SK-N-SH (cell line): ENCODE measurements at regions not wholly inside any gene's neighbourhood (a gene's known extent, or its start where the extent isn't known, plus 50 kb on each side); places are given as distances from the start of the nearest gene placed in this dataset.

ENCODE experiments used
- CTCF ChIA-PET: fragments of 300-600, 350-600 bp; formaldehyde crosslinking; extraction: SDS; loops from one replicate; lab custom pipeline; 2021; lab: Yijun Ruan, JAX
- POLR2A ChIA-PET: fragments of 350-600 bp; sonication (Branson Sonifier 250); formaldehyde crosslinking; extraction: SDS; loops from one replicate; lab custom pipeline; 2020; ENCODE audit warnings: antibody characterized with exemption, inconsistent platforms; lab: Yijun Ruan, JAX
- DNase-seq: peaks from one replicate; pipeline ENCODE4 v3.0.0; 2012
- H2AFZ ChIP-seq: fragments of 200-600 bp; sonication (generic); 2 replicates; pipeline ENCODE4 v1.8.1; 2016; ENCODE audit warnings: antibody characterized with exemption, mild to moderate bottlenecking, low read depth
- H3F3A ChIP-seq: fragments of 200-600 bp; sonication (generic); replicated peaks from 2 replicates; pipeline ENCODE3; 2016; ENCODE audit warnings: antibody characterized with exemption, mild to moderate bottlenecking; ENCODE audit not compliant: insufficient read depth
- H3K27ac ChIP-seq, 2 experiments: fragments of 200-500 bp in 1 of 2; fragments of 200-600 bp in 1 of 2; sonication (Bioruptor generic) in 1 of 2; sonication (generic), shearing (Covaris generic) in 1 of 2; 2 replicates each; pipeline versions ENCODE4 v1.5.1 to v1.6.1; 2014 to 2016; ENCODE audit warnings: low read depth in 2 of 2, inconsistent platforms in 1 of 2, low read length in 1 of 2, mild to moderate bottlenecking in 1 of 2, mixed read lengths in 1 of 2
- H3K27me3 ChIP-seq: fragments of 200-600 bp; sonication (generic), shearing (Covaris generic); 2 replicates; pipeline ENCODE4 v1.6.1; 2016; ENCODE audit warnings: mixed run types; ENCODE audit not compliant: insufficient read depth
- H3K36me3 ChIP-seq, 2 experiments: fragments of 200-500 bp in 1 of 2; fragments of 200-600 bp in 1 of 2; sonication (Bioruptor generic) in 1 of 2; sonication (generic) in 1 of 2; replicated peaks in 1 of 2; 2 replicates each; pipeline versions ENCODE3 to v1.5.1; 2014 to 2016; ENCODE audit warnings: low read length in 1 of 2, mild to moderate bottlenecking in 1 of 2; ENCODE audit not compliant: insufficient read depth in 2 of 2, control insufficient read depth in 1 of 2
- H3K4me1 ChIP-seq, 2 experiments: fragments of 200-500 bp in 1 of 2; fragments of 200-600 bp in 1 of 2; sonication (Bioruptor generic) in 1 of 2; sonication (generic), shearing (Covaris generic) in 1 of 2; 2 replicates each; pipeline versions ENCODE4 v1.5.1 to v1.6.1; 2014 to 2016; ENCODE audit warnings: low read depth in 1 of 2, low read length in 1 of 2, mixed run types in 1 of 2; ENCODE audit not compliant: insufficient read depth in 2 of 2, control insufficient read depth in 1 of 2
- H3K4me2 ChIP-seq: fragments of 200-600 bp; sonication (generic), shearing (Covaris generic); 2 replicates; pipeline ENCODE4 v1.6.1; 2017; ENCODE audit warnings: mixed run types
- H3K4me3 ChIP-seq, 2 experiments: fragments of 200-500 bp in 1 of 2; fragments of 200-600 bp in 1 of 2; sonication (Bioruptor generic) in 1 of 2; sonication (generic), shearing (Covaris generic) in 1 of 2; 2 replicates each; pipeline versions ENCODE4 v1.5.1 to v1.8.1; 2014 to 2016; ENCODE audit warnings: low read depth in 2 of 2, inconsistent platforms in 1 of 2, low read length in 1 of 2, mild to moderate bottlenecking in 1 of 2, mixed read lengths in 1 of 2, moderate library complexity in 1 of 2
- H3K79me2 ChIP-seq: fragments of 200-600 bp; sonication (generic); 2 replicates; pipeline ENCODE4 v1.8.1; 2017; ENCODE audit warnings: mild to moderate bottlenecking; ENCODE audit not compliant: insufficient read depth
- H3K9ac ChIP-seq: fragments of 200-600 bp; sonication (generic); 2 replicates; pipeline ENCODE4 v1.6.1; 2017; ENCODE audit warnings: mixed run types
- H3K9me2 ChIP-seq: fragments of 200-600 bp; sonication (generic); 2 replicates; pipeline ENCODE4 v1.6.1; 2017; ENCODE audit warnings: mixed run types
- H3K9me3 ChIP-seq: fragments of 200-600 bp; sonication (generic); 2 replicates; pipeline ENCODE4 v1.6.1; 2017; ENCODE audit warnings: mixed run types, mild to moderate bottlenecking, moderate library complexity
- H4K20me1 ChIP-seq: fragments of 200-600 bp; sonication (generic); 2 replicates; pipeline ENCODE4 v1.6.1; 2017; ENCODE audit warnings: mild to moderate bottlenecking, mixed run types; ENCODE audit not compliant: insufficient read depth
- CTCF ChIP-seq: fragments of 200-600 bp; sonication (generic); IDR thresholded peaks from 2 replicates; pipeline ENCODE4 v1.6.1; 2017; ENCODE audit warnings: antibody characterized with exemption, mild to moderate bottlenecking, moderate library complexity
- ELF1 ChIP-seq: IDR thresholded peaks from 2 replicates; pipeline ENCODE4 v1.4.0; 2012
- FOXJ3 ChIP-seq: sonication (generic); formaldehyde crosslinking; IDR thresholded peaks from 2 replicates; pipeline ENCODE4 v1.5.1; 2020; ENCODE audit warnings: mild to moderate bottlenecking, missing genetic modification reagents
- FOXM1 ChIP-seq: IDR thresholded peaks from 2 replicates; pipeline ENCODE4 v1.4.0; 2012; ENCODE audit warnings: low read depth, mild to moderate bottlenecking
- GABPA ChIP-seq: IDR thresholded peaks from 2 replicates; pipeline ENCODE4 v1.4.0; 2012; ENCODE audit warnings: low read depth, mild to moderate bottlenecking
- GATA2 ChIP-seq: sonication (generic); formaldehyde crosslinking; IDR thresholded peaks from 2 replicates; pipeline ENCODE4 v1.5.0; 2020; ENCODE audit warnings: mild to moderate bottlenecking, missing genetic modification reagents
- MAX ChIP-seq: IDR thresholded peaks from 2 replicates; pipeline ENCODE4 v1.4.0; 2012; ENCODE audit warnings: low read depth
- MEF2A ChIP-seq: IDR thresholded peaks from 2 replicates; pipeline ENCODE4 v1.4.0; 2012; ENCODE audit warnings: low read depth, borderline replicate concordance
- MXI1 ChIP-seq: IDR thresholded peaks from 2 replicates; pipeline ENCODE4 v1.6.1; 2012; ENCODE audit warnings: mild to moderate bottlenecking, low read depth, low read length, improper control_type of control experiment
- NFIC ChIP-seq: IDR thresholded peaks from 2 replicates; pipeline ENCODE4 v1.4.0; 2012; ENCODE audit warnings: borderline replicate concordance
- NRF1 ChIP-seq: IDR thresholded peaks from 2 replicates; pipeline ENCODE4 v1.6.1; 2012; ENCODE audit warnings: low read depth, mild to moderate bottlenecking, low read length
- POLR2AphosphoS5 ChIP-seq: IDR thresholded peaks from 2 replicates; pipeline ENCODE4 v1.6.1; 2012; ENCODE audit warnings: low read depth, low read length
- RAD21 ChIP-seq: IDR thresholded peaks from 2 replicates; pipeline ENCODE4 v1.6.1; 2012; ENCODE audit warnings: mild to moderate bottlenecking, low read length
- RCOR1 ChIP-seq: fragments of 150-350 bp; IDR thresholded peaks from 2 replicates; pipeline ENCODE4 v1.6.1; 2017; ENCODE audit warnings: antibody characterized with exemption, low read length
- RFX5 ChIP-seq: IDR thresholded peaks from 2 replicates; pipeline ENCODE4 v1.6.1; 2012; ENCODE audit warnings: mild to moderate bottlenecking, improper control_type of control experiment, low read length
- RXRA ChIP-seq: IDR thresholded peaks from 2 replicates; pipeline ENCODE4 v1.4.0; 2012; ENCODE audit warnings: low read depth, mild to moderate bottlenecking, borderline replicate concordance
- SIN3A ChIP-seq: IDR thresholded peaks from 2 replicates; pipeline ENCODE4 v1.6.1; 2012; ENCODE audit warnings: low read depth, mild to moderate bottlenecking, low read length, moderate library complexity, borderline replicate concordance
- SMC3 ChIP-seq: IDR thresholded peaks from 2 replicates; pipeline ENCODE4 v1.6.1; 2012; ENCODE audit warnings: low read depth, low read length, improper control_type of control experiment
- TAF1 ChIP-seq: IDR thresholded peaks from 2 replicates; pipeline ENCODE4 v1.6.1; 2012; ENCODE audit warnings: low read depth, mild to moderate bottlenecking, low read length, moderate library complexity, borderline replicate concordance
- TCF12 ChIP-seq: IDR thresholded peaks from 2 replicates; pipeline ENCODE4 v1.4.0; 2012
- USF2 ChIP-seq: fragments of 150-350 bp; IDR thresholded peaks from 2 replicates; pipeline ENCODE4 v1.6.1; 2017; ENCODE audit warnings: antibody characterized with exemption, low read length, low read depth, borderline replicate concordance
- WGBS: methylation state at CpG from one replicate; pipeline ENCODE4 v1.1.6; 2017; ENCODE audit warnings: low lambda C conversion rate; 5-methylcytosine and 5-hydroxymethylcytosine counted together

- Histone ChIP-seq H3K4me3 (no peak overlapping the region), H3K9me2 (no peaks in the 10 kb centered on the region), H3F3A (no peaks in the 10 kb centered on the region), H3K9ac (no peak overlapping the region), H4K20me1 (no peaks in the 10 kb centered on the region), H3K79me2 (no peaks in the 10 kb centered on the region), H3K27me3 (no peaks in the 10 kb centered on the region), H2AFZ (no peak overlapping the region), H3K27ac (no peak overlapping the region), H3K36me3 (no peaks in the 10 kb centered on the region), H3K9me3 (no peaks in the 10 kb centered on the region), H3K4me2 (no peak overlapping the region), H3K4me1 (no peaks in the 10 kb centered on the region)
- no peak for DNase-seq
- no peak for TF ChIP-seq POLR2AphosphoS5
- no peak for TF ChIP-seq NFIC
- no peak for TF ChIP-seq MXI1
- TF ChIP-seq SIN3A, result no peak
- TF ChIP-seq SMC3, result no peak
- TF ChIP-seq FOXJ3 (CRISPR knock-in tag), result no peak
- TF ChIP-seq GATA2 (CRISPR knock-in tag), result no peak
- no peak for TF ChIP-seq MEF2A
- CTCF ChIA-PET, result interaction anchor here (1.4 kb wide), 1 partner anchor 28 kb away, joined by 3 read pairs; no protein-coding TSS in a partner anchor
- POLR2A ChIA-PET, result no interaction called here
- WGBS, result 21% methylated on average over 4 of the region's 4 CpGs
Measured at GRCh38 chr12:48414021-48414420, 58.3 kb upstream of the ANP32D start.

- TF ChIP-seq TCF12 (no peak), TAF1 (no peak), CTCF (no peak), RXRA (no peak), ELF1 (no peak), USF2 (no peak), MEF2A (no peak), FOXM1 (no peak), POLR2AphosphoS5 (no peak), MAX (no peak), RAD21 (no peak), RCOR1 (no peak), RFX5 (no peak), NRF1 (no peak), GATA2 (CRISPR knock-in tag) (no peak), GABPA (no peak)
- no peak overlapping the region for H3K4me2 ChIP-seq
- no peaks in the 10 kb centered on the region for H3K4me1 ChIP-seq
- no peaks in the 10 kb centered on the region for H3K79me2 ChIP-seq
- no peaks in the 10 kb centered on the region for H3F3A ChIP-seq
- H3K9me2 ChIP-seq, result no peaks in the 10 kb centered on the region
- 7% methylated on average over 6 of the region's 6 CpGs for WGBS
- H3K27ac ChIP-seq, result no peak overlapping the region
- ChIA-PET CTCF (no interaction called here), POLR2A (no interaction called here)
- H3K4me3 ChIP-seq, result no peak overlapping the region
- H3K36me3 ChIP-seq, result no peaks in the 10 kb centered on the region
- no peaks in the 10 kb centered on the region for H3K27me3 ChIP-seq
- H3K9ac ChIP-seq, result no peak overlapping the region
- H3K9me3 ChIP-seq, result no peaks in the 10 kb centered on the region
- H2AFZ ChIP-seq, result no peak overlapping the region
- H4K20me1 ChIP-seq, result no peaks in the 10 kb centered on the region
- DNase-seq, result no peak
Measured at GRCh38 chr12:48419116-48419935, 53.0 kb upstream of the ANP32D start.
